ENCODE measurements at regions not wholly inside any gene's neighbourhood (a gene's known extent, or its start where the extent isn't known, plus 50 kb on each side); places are given as distances from the start of the nearest gene placed in this dataset.

DNA sequence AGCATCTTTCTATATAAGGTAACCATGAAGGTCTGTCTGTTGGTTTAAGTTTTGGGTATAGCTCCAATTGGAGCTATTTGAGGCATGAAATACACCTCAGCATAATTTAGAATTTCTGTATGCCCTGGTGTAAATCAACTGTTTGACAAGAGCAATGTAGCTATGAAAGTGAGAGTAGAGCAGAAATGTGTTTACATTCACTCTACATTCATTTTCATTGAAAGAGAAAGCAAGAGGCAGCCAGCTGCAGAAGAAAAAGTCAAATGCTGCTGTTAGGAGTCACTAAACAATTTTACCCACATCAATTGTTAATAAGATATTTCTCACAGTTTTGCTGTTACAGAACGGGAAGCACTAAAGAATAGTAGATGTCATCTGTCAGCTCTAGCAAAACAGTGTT, 252.5 kb downstream of the SLC6A15 start:
- DNase-seq: no peak

- DNase-seq: no peak
Measured at GRCh38 chr12:84658877-84659276, 253.7 kb downstream of the SLC6A15 start.

- DNase-seq: no peak
Measured at GRCh38 chr12:84656705-84657104, 255.9 kb downstream of the SLC6A15 start.

GRCh38 chr12:84653482-84653881, 259.1 kb downstream of the SLC6A15 start:
- DNase-seq: no peak

GRCh38 chr12:84648425-84648824, 264.2 kb downstream of the SLC6A15 start:
- DNase-seq: no peak

DNA sequence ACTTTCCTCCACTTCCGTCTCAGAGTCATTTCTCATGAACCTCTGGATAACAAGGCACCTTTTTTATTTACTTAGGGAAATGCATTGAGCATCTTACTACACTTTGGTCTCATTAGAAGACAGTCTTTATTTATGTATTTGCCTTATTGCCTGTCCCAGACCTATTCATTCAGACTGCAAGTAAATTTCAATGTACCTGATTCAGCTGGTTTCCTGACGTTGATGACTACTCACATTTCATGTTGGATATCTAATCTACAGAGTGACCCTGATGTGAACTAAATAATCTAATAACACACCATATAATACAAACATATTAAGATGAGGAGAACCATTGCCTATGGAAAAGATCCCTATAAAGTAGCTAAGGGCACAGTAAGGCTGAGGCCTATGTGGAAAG, 267.7 kb downstream of the SLC6A15 start:
- no peak for DNase-seq

- no peak for DNase-seq
Measured at GRCh38 chr12:84643993-84644392, 268.6 kb downstream of the SLC6A15 start.

DNA sequence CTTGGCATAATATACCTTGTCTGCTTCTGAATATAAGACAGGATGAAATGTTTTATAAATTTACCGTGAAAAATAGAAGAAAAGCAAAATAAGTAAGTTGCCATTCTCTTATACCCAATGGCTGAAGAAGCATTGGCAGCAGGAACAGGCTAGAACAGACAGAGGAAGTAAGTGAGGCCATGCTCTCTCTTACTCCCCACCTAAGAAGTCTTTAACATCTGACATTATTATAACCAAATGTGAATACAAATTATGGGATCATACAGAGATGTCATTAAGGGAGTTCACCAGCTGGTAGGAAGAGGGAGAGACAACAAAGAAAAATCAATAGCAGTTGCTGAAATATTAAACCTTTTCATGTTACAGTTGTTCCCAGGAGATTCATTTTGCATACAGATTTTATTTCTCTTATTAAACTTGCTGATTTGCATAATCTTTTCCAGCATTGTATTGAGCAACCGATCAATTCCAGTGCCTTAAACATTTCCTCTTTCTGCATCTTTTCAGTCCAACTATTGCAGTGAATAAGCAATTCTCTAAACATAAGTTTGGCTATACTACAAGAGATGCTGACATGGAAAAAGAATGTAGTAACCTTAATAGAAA, 270.6 kb downstream of the SLC6A15 start:
- no peak for DNase-seq

GRCh38 chr12:84638811-84639368, 273.7 kb downstream of the SLC6A15 start:
- no peak for DNase-seq

DNA sequence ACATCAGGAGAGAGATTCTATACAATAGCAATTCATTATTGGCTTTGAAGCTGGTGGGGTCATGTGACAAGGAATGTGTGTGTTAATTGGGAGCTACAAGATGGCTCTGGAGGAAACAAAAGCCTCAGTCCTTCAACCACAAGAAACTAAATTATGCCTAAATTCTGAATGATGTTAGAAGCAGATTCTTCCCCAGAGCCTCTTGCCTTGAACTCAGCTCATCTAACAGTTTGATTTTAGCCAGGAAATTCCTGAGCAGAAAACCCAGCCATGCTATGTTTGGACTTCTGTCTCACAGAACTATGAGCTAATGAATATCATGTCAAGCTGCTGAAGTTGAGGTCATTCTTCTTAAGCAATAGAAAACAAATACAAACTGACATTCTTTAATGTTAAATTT, 274.7 kb downstream of the SLC6A15 start:
- DNase-seq: no peak

DNA sequence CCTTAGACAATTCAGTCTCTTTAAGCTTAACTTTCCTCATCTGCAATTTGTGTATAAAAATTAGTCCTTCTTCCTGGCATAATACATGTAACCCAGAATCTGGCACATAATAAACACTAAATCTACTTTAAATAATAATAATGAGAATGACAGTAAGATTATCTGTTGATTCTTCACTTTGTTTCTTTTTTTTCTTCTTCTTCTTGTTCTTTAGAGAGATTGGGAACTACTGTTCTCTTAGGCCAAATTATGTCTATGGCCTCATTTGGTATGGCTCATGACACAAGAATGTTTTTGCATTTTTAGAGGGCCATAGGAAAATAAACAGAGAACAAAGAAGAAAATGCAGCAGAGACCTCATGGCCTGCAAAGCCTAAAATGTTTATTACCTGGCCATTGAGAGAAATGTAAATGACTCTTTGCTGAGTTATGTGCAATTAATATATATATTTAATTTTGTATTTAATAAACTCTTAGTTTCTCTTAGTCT, 275.8 kb downstream of the SLC6A15 start:
- no peak for DNase-seq

DNA sequence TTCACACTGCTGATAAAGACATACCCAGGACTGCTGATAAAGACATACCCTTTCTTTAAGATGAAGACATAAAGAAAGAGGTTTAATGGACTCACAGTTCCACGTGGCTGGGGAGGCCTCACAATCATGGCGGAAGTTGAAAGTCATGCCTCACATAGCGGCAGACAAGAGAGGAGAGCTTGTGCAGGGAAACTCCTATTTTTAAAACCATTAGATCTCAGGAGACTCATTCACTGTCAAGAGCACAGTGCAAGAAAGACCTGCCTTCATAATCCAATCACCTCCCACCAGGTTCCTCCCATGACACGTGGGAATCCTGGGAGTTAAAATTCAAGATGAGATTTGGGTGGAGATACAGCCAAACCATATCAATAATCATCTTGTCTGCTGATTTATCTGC, 278.1 kb downstream of the SLC6A15 start:
- DNase-seq: no peak

DNA sequence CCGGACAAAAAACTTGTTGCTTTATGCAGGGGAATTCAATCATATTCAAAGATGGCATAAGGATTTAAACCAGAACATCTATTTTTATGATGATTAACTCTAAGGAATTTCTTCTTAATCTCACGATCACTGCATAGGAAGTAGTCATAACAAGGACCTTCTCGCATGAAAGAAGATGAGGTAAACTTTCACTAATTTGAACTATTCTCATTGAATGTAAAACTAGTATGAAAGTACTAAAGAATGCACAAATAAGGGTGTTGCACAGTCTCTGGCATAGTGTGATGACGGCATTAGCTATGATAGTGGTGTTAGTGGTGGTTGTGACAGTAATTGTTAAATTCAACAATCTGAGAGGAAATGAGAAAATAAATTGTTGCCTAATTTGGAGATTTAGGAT, 280.0 kb downstream of the SLC6A15 start:
- DNase-seq: no peak

GRCh38 chr12:84631020-84631419, 281.6 kb downstream of the SLC6A15 start:
- no peak for DNase-seq

DNA sequence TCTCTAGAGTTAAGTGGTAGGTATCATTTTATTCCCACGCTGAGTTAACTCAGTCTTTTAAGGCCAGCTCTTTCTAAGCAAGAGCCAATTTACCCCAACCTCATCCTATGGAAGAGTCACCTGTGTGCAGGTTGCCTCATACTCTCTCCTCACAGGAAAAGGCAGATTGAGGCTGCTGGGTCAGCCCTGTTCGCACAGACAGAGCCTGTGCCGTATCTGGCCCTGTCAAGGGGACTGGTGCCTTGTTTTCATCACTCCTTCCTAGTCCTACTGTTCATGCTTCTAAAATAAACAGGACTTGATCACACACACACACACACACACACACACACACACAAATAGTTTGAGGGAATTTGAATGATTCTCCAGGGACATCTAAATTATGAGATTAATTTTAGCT, 285.0 kb downstream of the SLC6A15 start:
- no peak for DNase-seq

- DNase-seq: no peak
Measured at GRCh38 chr12:84624601-84625000, 288.0 kb downstream of the SLC6A15 start.

GRCh38 chr12:84619053-84619571, 293.5 kb downstream of the SLC6A15 start:
- no peak for DNase-seq

DNA sequence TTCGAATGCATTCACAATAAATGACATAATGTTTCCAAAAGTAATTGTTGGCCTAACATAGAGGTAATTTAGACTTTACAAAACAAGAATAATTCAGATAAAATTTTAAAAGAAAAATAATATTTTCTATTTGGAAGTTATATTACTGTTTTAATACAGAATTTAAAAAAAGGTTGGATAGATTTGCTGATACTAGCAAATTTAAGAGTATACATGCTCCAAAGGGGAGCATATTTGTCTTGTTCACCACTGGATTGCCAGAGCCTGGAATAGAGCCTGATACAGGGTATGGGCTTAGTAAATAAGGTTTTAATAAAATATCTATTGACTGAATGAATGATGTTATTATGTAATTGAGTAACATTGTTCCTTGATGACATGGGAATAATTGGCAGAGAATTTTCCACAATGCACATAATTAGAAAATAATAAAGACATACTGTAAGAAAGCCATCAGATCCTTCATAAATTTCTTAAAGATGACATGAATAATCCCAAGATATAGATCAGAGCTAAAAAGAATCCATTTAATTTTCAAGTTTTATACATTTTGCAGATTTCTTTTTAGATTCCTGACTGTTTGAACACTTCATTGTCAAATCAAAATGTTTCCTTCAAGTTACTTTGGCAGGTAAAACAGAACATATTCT, 305.3 kb downstream of the SLC6A15 start:
- DNase-seq: no peak

DNA sequence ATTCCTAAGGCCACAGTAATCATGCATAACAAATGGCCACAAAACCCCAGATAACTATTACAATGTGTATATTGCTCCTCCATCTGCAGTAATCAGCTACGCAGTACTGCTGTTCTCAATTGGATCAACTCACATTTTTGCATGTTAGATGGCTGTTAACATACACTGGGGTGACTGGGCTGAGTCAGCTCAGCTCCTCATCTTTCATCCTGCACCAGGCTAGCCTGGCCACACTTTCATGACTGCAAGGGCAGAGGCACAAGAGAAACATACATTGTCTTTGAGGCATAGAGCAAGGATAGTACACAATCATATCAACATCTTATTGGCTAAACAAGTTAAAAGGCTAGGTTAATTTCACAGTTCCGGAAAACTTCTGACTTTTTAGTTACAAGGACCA, 306.6 kb downstream of the SLC6A15 start:
- DNase-seq: no peak

GRCh38 chr12:84604551-84604950, 308.0 kb downstream of the SLC6A15 start:
- DNase-seq: no peak

DNA sequence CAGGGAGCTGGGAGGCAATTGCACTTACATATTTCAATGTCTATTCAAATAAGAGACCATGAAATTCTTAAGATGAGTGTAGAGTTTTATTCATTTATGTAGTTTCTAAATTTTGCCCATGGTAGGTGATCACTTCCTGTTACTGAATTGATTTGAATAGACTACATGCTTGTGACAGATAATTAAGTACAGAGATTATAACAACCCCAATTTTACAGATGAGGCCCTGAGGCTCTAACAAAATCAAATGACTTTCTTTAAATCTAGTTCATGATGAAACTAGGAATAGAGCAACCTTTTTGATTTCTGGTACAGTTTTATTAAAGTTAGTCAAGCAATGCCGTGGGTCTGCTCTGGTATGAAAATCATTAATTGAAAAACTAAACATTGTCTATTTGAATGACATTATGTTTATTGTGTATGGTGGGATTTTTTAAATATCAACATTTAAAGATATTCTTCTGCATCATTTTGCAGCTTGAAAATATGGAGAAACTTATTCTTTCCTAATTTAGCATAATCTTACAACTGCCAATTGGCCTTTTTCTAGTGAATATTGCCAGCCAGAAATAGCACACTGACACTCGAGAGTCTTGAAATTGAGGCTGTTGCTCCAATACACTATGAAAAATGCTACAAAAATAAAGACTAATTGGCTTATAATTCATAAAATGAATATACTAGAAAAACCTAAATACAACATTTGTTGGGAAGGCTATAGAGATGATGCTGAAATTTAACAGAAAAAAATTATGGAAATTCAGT, 308.9 kb downstream of the SLC6A15 start:
- no peak for DNase-seq

DNA sequence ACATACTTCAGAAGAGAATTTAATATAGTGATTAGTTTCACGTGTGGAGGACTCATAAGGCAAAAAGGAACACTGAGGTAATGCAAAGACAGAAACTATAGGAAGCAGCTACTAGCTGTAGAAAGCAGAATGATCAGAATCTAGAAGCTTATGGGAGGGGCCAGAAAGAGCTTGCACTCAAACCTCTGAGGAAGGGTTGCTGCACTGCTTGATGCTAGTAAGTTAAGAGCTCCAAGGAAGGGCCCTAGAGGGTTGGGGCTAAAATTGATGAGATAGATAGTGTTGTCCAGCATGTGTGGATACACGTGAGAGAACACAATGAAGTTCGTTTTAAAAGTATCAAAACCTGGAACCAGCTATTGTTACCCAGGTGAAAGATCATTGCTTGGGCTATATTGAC, 311.1 kb downstream of the SLC6A15 start:
- no peak for DNase-seq

GRCh38 chr12:84599539-84599938, 313.1 kb downstream of the SLC6A15 start:
- no peak for DNase-seq

- no peak for DNase-seq
Measured at GRCh38 chr12:84596266-84596665, 316.3 kb downstream of the SLC6A15 start.

Data from NCI-H510A (cell line).